Astrocyte (in vitro differentiated cells and primary cell): ENCODE measurements at regions not wholly inside any gene's neighbourhood (a gene's known extent, or its start where the extent isn't known, plus 50 kb on each side); places are given as distances from the start of the nearest gene placed in this dataset.

Experiments
- EZH2 ChIP-seq: IDR thresholded peaks from 2 replicates; pipeline ENCODE4 v1.6.1; 2012; ENCODE audit warnings: mild to moderate bottlenecking, low read length, inconsistent platforms; ENCODE audit not compliant: insufficient read depth
- TF ChIP-seq, protein P1 (sequence below): IDR thresholded peaks from 2 replicates; pipeline ENCODE4 v1.5.1; 2011; ENCODE audit warnings: low read depth, mild to moderate bottlenecking, inconsistent platforms, low read length, moderate library complexity; ENCODE audit not compliant: insufficient read depth

DNA sequence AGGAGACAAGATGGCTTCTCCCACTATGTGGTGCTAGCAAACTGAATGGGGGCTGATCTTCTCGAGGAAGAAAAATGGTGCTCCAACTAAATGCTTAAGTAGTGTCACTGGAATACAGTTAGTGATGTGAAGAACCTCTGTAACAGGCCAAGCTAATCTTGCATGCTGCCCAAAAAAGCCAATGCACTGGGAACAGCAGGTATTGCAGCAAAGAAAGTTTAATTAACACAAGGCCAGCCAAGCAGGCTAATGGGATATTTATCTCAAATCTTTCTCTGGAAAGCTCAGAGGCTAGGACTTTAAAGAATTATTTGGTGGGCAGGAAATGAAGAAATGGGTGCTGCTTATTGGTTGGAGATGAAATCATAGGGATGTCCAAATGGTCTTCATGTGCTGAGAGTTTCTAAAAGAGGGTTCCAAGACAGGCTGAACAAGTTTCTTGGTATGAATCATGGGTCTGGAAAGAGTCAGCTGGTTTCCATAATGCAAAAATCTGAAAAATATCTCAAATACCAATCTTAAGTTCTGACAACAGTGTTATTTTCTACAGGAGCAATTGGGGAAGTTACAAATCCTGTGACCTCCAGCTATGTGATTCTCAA is 1550.5 kb downstream of the SLITRK5 start:
- TF ChIP-seq, protein P1, sequence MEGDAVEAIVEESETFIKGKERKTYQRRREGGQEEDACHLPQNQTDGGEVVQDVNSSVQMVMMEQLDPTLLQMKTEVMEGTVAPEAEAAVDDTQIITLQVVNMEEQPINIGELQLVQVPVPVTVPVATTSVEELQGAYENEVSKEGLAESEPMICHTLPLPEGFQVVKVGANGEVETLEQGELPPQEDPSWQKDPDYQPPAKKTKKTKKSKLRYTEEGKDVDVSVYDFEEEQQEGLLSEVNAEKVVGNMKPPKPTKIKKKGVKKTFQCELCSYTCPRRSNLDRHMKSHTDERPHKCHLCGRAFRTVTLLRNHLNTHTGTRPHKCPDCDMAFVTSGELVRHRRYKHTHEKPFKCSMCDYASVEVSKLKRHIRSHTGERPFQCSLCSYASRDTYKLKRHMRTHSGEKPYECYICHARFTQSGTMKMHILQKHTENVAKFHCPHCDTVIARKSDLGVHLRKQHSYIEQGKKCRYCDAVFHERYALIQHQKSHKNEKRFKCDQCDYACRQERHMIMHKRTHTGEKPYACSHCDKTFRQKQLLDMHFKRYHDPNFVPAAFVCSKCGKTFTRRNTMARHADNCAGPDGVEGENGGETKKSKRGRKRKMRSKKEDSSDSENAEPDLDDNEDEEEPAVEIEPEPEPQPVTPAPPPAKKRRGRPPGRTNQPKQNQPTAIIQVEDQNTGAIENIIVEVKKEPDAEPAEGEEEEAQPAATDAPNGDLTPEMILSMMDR: no peak
- no peak for TF ChIP-seq EZH2
